ENCODE measurements at regions not wholly inside any gene's neighbourhood (a gene's known extent, or its start where the extent isn't known, plus 50 kb on each side); places are given as distances from the start of the nearest gene placed in this dataset.

- TF ChIP-seq POLR2A (IDR thresholded peaks at IDR 0.05) (no peak), CTCF (IDR thresholded peaks at IDR 0.05) (no peak)
Observed at GRCh38 chr10:94097656-94098055, 103.9 kb downstream of the PLCE1 start.
